Breast epithelium (tissue), 3 donors: ENCODE measurements at regions not wholly inside any gene's neighbourhood (a gene's known extent, or its start where the extent isn't known, plus 50 kb on each side); places are given as distances from the start of the nearest gene placed in this dataset.

ENCODE experiments used
- POLR2A ChIP-seq: fragments of 450-650 bp; IDR thresholded peaks from one replicate; pipeline ENCODE4 v1.6.1; 2016; ENCODE audit warnings: antibody characterized with exemption, mild to moderate bottlenecking, moderate library complexity
- POLR2AphosphoS5 ChIP-seq, 3 donors: sonication (generic); formaldehyde crosslinking; IDR thresholded peaks; one replicate each; pipeline ENCODE4 v1.6.1; 2017; ENCODE audit warnings: antibody characterized with exemption in 3 of 3
- TF ChIP-seq, protein P1 (sequence below), 3 donors: fragments of 450-650 bp; IDR thresholded peaks; one replicate each; pipeline ENCODE4 v1.5.1; 2016 to 2017; ENCODE audit warnings: antibody characterized with exemption in 3 of 3, mild to moderate bottlenecking in 3 of 3, moderate library complexity in 3 of 3

DNA sequence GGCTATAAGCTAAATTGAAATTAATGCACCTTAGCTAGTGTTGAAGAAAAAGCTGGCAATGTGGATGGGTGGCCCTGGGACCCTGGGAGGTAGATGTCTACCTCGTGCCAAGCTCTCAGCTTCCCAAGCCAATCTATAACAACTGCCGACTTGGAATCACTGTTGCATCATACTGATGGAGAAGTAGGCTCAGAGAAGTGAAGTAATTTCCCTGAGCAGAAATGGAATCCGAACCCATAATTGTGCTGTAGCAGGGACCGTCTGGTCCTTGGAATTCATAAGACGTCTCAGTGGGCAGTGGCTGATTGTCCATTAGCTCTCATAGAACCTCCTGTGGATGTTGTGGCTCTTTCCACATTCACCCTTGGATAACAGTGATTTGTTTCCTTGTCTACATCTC lies 196.6 kb downstream of the RAB11FIP4 start:
- TF ChIP-seq POLR2A (no peak), POLR2AphosphoS5 (IDR thresholded peaks at IDR 0.05) (no peak)
- TF ChIP-seq, protein P1, sequence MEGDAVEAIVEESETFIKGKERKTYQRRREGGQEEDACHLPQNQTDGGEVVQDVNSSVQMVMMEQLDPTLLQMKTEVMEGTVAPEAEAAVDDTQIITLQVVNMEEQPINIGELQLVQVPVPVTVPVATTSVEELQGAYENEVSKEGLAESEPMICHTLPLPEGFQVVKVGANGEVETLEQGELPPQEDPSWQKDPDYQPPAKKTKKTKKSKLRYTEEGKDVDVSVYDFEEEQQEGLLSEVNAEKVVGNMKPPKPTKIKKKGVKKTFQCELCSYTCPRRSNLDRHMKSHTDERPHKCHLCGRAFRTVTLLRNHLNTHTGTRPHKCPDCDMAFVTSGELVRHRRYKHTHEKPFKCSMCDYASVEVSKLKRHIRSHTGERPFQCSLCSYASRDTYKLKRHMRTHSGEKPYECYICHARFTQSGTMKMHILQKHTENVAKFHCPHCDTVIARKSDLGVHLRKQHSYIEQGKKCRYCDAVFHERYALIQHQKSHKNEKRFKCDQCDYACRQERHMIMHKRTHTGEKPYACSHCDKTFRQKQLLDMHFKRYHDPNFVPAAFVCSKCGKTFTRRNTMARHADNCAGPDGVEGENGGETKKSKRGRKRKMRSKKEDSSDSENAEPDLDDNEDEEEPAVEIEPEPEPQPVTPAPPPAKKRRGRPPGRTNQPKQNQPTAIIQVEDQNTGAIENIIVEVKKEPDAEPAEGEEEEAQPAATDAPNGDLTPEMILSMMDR (IDR thresholded peaks at IDR 0.05), result no peak
